ENCODE measurements at regions not wholly inside any gene's neighbourhood (a gene's known extent, or its start where the extent isn't known, plus 50 kb on each side); places are given as distances from the start of the nearest gene placed in this dataset.

DNA sequence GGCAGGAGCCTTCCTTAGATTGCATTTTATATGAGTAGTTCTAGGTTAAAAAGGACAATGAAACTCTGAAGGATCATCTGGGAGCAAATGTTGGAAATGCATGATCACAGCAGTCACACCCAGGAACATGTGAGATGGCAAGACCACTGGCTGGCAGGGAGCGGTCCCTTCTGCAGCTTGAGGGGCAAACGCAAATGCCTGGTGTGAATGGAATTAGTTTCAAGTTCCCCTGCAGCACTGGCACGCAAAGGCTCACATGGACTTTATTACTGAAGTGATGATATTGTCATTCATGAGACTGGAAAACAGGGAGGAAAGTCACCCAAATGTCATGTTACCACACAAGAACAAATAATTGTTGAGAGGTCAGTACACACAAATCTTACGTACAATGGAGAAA lies 223.3 kb downstream of the FBXO15 start:
- TF ChIP-seq, protein P1, sequence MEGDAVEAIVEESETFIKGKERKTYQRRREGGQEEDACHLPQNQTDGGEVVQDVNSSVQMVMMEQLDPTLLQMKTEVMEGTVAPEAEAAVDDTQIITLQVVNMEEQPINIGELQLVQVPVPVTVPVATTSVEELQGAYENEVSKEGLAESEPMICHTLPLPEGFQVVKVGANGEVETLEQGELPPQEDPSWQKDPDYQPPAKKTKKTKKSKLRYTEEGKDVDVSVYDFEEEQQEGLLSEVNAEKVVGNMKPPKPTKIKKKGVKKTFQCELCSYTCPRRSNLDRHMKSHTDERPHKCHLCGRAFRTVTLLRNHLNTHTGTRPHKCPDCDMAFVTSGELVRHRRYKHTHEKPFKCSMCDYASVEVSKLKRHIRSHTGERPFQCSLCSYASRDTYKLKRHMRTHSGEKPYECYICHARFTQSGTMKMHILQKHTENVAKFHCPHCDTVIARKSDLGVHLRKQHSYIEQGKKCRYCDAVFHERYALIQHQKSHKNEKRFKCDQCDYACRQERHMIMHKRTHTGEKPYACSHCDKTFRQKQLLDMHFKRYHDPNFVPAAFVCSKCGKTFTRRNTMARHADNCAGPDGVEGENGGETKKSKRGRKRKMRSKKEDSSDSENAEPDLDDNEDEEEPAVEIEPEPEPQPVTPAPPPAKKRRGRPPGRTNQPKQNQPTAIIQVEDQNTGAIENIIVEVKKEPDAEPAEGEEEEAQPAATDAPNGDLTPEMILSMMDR (IDR thresholded peaks at IDR 0.05), result no peak
- H3K27me3 ChIP-seq (ENCODE audit: insufficient read depth in 3 of 3, low read length in 2 of 3), result peaks cover 0 to 2% (median 0%) of the 10 kb centered on the region in 3 donors
- no peaks in the 10 kb centered on the region for H3K9me3 ChIP-seq
- DNase-seq, result no peak
- H3K36me3 ChIP-seq (ENCODE audit: insufficient read depth in 1 of 2, low read depth in 1 of 2), result no peaks in the 10 kb centered on the region
- H3K27ac ChIP-seq, result no peak overlapping the region
- ATAC-seq, result no peak
- intact Hi-C loops (cut with DNase I), result no loop called here
- no peaks in the 10 kb centered on the region for H3K4me1 ChIP-seq
- 72 to 79% (median 76%) methylated on average over 4 of the region's 4 CpGs for WGBS, 3 donors
- no peak overlapping the region for H3K4me3 ChIP-seq

DNA sequence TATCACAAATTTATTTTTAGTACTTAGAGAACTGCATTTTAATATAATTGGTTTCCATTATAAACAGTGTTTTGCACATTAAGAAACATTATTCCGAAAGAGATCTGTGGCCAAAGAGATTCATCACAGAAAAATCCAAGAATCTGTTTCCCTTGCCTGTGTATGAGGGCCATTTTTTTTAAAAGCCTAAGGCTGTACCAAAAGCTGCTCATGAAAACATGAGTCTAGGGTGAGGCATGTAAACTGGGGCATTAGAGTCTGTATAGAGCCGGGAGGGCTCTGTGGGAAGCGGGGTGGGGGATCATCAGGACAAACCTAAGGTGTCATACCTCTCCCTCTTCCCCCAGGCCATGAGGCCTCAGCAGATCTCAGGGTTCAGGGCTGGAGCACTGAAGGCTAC lies 223.8 kb downstream of the FBXO15 start:
- 74 to 82% (median 82%) methylated on average over 3 of the region's 3 CpGs for WGBS, 3 donors
- H3K27ac ChIP-seq, result no peak overlapping the region
- no peaks in the 10 kb centered on the region for H3K4me1 ChIP-seq
- DNase-seq (no peak), ATAC-seq (no peak)
- TF ChIP-seq, protein P1 (IDR thresholded peaks at IDR 0.05), result no peak
- intact Hi-C loops (cut with DNase I), result no loop called here
- H3K27me3 ChIP-seq (ENCODE audit: insufficient read depth in 3 of 3, low read length in 2 of 3), result peaks cover 0 to 2% (median 0%) of the 10 kb centered on the region in 3 donors
- no peaks in the 10 kb centered on the region for H3K36me3 ChIP-seq (ENCODE audit: insufficient read depth in 1 of 2, low read depth in 1 of 2)
- no peaks in the 10 kb centered on the region for H3K9me3 ChIP-seq
- H3K4me3 ChIP-seq, result no peak overlapping the region

DNA sequence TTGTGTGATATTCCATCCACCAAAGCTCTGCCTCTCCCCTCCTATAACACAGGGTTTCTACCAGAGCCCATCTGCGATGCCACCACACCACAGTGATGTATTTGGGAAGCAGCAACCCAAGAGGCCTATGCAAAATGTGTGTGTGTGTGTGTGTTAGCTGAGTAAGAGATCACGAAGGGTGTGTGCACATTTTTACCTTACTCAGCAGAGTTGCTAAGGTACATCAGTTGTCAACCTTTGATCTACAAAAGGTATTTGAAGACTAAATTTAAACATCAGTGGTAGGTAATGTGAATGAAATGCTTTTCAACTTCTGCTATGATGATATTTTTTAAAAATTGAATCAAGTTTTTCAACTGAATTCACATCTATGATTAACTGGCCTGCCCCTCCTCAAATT lies 227.6 kb downstream of the FBXO15 start:
- DNase-seq, result no peak
- ATAC-seq, result no peak
- Histone ChIP-seq H3K36me3 (ENCODE audit: insufficient read depth in 1 of 2, low read depth in 1 of 2) (no peaks in the 10 kb centered on the region), H3K4me1 (no peaks in the 10 kb centered on the region), H3K9me3 (no peaks in the 10 kb centered on the region), H3K27me3 (ENCODE audit: insufficient read depth in 3 of 3, low read length in 2 of 3) (peaks cover 0 to 2% (median 0%) of the 10 kb centered on the region in 3 donors), H3K27ac (no peak overlapping the region), H3K4me3 (no peak overlapping the region)
- 74 to 89% (median 86%) methylated on average over 2 of the region's 2 CpGs for WGBS, 3 donors
- TF ChIP-seq, protein P1 (IDR thresholded peaks at IDR 0.05), result no peak
- intact Hi-C loops (cut with DNase I), result no loop called here

DNA sequence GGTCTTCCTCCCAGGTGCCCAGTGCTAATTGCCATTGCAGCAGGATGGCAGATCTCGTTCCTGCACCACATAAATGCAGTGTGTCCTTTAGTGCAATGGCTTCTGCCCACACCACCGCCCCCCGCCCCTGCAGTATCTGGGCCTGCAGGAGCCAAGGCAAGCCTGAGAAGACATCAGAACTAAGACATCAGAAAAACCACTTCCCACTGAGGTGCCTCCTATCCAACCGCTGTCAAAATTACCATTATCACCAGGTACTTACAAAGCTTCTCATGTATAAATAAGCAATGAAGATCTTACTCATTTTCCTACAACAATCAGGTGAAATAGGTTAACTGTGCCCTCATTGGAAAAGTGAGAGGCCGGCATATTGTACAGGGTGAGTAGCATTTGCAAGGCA lies 228.8 kb downstream of the FBXO15 start:
- no peaks in the 10 kb centered on the region for H3K36me3 ChIP-seq (ENCODE audit: insufficient read depth in 1 of 2, low read depth in 1 of 2)
- no peak for ATAC-seq
- H3K4me1 ChIP-seq, result no peaks in the 10 kb centered on the region
- TF ChIP-seq, protein P1 (IDR thresholded peaks at IDR 0.05), result no peak
- 82 to 86% (median 83%) methylated on average over 5 of the region's 5 CpGs for WGBS, 3 donors
- DNase-seq, result no peak
- no peak overlapping the region for H3K4me3 ChIP-seq
- intact Hi-C loops (cut with DNase I), result no loop called here
- no peak overlapping the region for H3K27ac ChIP-seq
- H3K9me3 ChIP-seq, result no peaks in the 10 kb centered on the region
- H3K27me3 ChIP-seq (ENCODE audit: insufficient read depth in 3 of 3, low read length in 2 of 3), result peaks cover 0 to 2% (median 0%) of the 10 kb centered on the region in 3 donors

DNA sequence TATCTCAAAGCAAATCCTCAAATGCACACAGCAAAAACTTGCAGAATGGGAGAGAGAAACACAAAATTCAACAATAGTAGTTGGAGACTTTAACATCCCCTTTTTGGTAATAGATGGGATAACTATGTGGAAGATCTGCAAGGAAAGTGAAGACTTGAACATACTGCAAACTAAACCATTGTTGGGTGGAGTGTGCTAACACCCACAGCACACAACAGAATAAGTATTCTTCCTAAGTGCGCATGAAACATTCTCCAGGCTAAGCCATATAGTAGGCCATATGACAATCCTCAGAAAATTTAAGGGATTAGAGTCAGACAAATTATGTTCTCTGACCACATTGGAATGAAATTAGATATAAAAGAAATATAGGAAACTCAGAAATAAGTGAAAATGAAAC lies 230.6 kb downstream of the FBXO15 start:
- 89 to 93% (median 92%) methylated on average over 1 of the region's 1 CpG for WGBS, 3 donors
- DNase-seq (no peak), ATAC-seq (no peak)
- H3K27me3 ChIP-seq (ENCODE audit: insufficient read depth in 3 of 3, low read length in 2 of 3), result no peaks in the 10 kb centered on the region
- H3K4me1 ChIP-seq, result no peaks in the 10 kb centered on the region
- H3K27ac ChIP-seq, result no peak overlapping the region
- TF ChIP-seq, protein P1 (IDR thresholded peaks at IDR 0.05), result no peak
- no peaks in the 10 kb centered on the region for H3K36me3 ChIP-seq (ENCODE audit: insufficient read depth in 1 of 2, low read depth in 1 of 2)
- intact Hi-C loops (cut with DNase I), result no loop called here
- H3K9me3 ChIP-seq, result no peaks in the 10 kb centered on the region
- H3K4me3 ChIP-seq, result no peak overlapping the region
